Panc1 (cell line): ENCODE measurements at regions not wholly inside any gene's neighbourhood (a gene's known extent, or its start where the extent isn't known, plus 50 kb on each side); places are given as distances from the start of the nearest gene placed in this dataset.

ENCODE experiments used
- POLR2AphosphoS5 ChIP-seq: IDR thresholded peaks from 2 replicates; pipeline ENCODE4 v1.6.1; 2012; ENCODE audit warnings: mild to moderate bottlenecking, low read depth, low read length, moderate library complexity
- SIN3A ChIP-seq: IDR thresholded peaks from 2 replicates; pipeline ENCODE4 v1.6.1; 2012; ENCODE audit warnings: low read depth, mild to moderate bottlenecking, low read length, moderate library complexity, borderline replicate concordance; ENCODE audit not compliant: insufficient read depth
- TF ChIP-seq, protein P1 (sequence below): fragments of 450-650 bp; IDR thresholded peaks from 2 replicates; pipeline ENCODE4 v1.5.1; 2017; ENCODE audit warnings: mild to moderate bottlenecking

DNA sequence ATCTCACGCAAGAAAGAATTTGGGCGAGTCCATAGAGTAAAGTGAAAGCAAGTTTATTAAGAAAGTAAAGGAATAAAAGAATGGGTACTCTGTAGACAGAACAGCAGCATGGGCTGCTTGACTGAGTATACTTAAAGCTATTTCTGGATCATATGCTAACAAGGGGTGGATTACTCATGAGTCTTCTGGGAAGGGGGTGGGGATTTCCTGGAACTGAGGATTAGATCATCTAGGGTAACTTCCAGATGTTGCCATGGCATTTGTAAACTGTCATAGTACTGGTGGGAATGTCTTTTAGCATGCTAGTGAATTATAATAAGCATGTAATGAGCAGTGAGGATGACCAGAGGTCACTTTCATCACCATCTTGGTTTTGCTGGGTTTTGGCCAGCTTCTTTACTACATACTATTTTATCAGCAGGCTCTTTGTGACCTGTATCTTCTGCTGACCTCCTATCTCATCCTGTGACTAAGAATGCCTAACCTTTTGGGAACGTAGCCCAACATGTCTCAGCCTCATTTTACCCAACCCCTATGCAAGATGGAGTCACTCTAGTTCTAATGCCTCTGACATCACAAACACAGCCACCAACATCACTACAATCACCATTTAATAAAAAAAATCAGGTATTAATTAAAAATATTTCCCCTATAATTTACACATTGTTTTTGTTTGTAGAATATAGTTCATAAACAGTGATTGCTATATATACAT, 890.7 kb upstream of the EPHA6 start:
- TF ChIP-seq, protein P1, sequence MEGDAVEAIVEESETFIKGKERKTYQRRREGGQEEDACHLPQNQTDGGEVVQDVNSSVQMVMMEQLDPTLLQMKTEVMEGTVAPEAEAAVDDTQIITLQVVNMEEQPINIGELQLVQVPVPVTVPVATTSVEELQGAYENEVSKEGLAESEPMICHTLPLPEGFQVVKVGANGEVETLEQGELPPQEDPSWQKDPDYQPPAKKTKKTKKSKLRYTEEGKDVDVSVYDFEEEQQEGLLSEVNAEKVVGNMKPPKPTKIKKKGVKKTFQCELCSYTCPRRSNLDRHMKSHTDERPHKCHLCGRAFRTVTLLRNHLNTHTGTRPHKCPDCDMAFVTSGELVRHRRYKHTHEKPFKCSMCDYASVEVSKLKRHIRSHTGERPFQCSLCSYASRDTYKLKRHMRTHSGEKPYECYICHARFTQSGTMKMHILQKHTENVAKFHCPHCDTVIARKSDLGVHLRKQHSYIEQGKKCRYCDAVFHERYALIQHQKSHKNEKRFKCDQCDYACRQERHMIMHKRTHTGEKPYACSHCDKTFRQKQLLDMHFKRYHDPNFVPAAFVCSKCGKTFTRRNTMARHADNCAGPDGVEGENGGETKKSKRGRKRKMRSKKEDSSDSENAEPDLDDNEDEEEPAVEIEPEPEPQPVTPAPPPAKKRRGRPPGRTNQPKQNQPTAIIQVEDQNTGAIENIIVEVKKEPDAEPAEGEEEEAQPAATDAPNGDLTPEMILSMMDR, result no peak
- TF ChIP-seq SIN3A (no peak), POLR2AphosphoS5 (no peak)
